SK-N-SH (cell line): ENCODE measurements at regions not wholly inside any gene's neighbourhood (a gene's known extent, or its start where the extent isn't known, plus 50 kb on each side); places are given as distances from the start of the nearest gene placed in this dataset.
A peak's percentile ranks its signal among the peaks of the same experiment; 100 is the strongest.

Experiments
- CTCF ChIA-PET: fragments of 300-600, 350-600 bp; formaldehyde crosslinking; extraction: SDS; loops from one replicate; lab custom pipeline; 2021; lab: Yijun Ruan, JAX
- POLR2A ChIA-PET: fragments of 350-600 bp; sonication (Branson Sonifier 250); formaldehyde crosslinking; extraction: SDS; loops from one replicate; lab custom pipeline; 2020; ENCODE audit warnings: antibody characterized with exemption, inconsistent platforms; lab: Yijun Ruan, JAX
- DNase-seq: peaks from one replicate; pipeline ENCODE4 v3.0.0; 2012
- H2AFZ ChIP-seq: fragments of 200-600 bp; sonication (generic); 2 replicates; pipeline ENCODE4 v1.8.1; 2016; ENCODE audit warnings: antibody characterized with exemption, mild to moderate bottlenecking, low read depth
- H3F3A ChIP-seq: fragments of 200-600 bp; sonication (generic); replicated peaks from 2 replicates; pipeline ENCODE3; 2016; ENCODE audit warnings: antibody characterized with exemption, mild to moderate bottlenecking; ENCODE audit not compliant: insufficient read depth
- H3K27ac ChIP-seq, 2 experiments: fragments of 200-500 bp in 1 of 2; fragments of 200-600 bp in 1 of 2; sonication (Bioruptor generic) in 1 of 2; sonication (generic), shearing (Covaris generic) in 1 of 2; 2 replicates each; pipeline versions ENCODE4 v1.5.1 to v1.6.1; 2014 to 2016; ENCODE audit warnings: low read depth in 2 of 2, inconsistent platforms in 1 of 2, low read length in 1 of 2, mild to moderate bottlenecking in 1 of 2, mixed read lengths in 1 of 2
- H3K27me3 ChIP-seq: fragments of 200-600 bp; sonication (generic), shearing (Covaris generic); 2 replicates; pipeline ENCODE4 v1.6.1; 2016; ENCODE audit warnings: mixed run types; ENCODE audit not compliant: insufficient read depth
- H3K36me3 ChIP-seq, 2 experiments: fragments of 200-500 bp in 1 of 2; fragments of 200-600 bp in 1 of 2; sonication (Bioruptor generic) in 1 of 2; sonication (generic) in 1 of 2; replicated peaks in 1 of 2; 2 replicates each; pipeline versions ENCODE3 to v1.5.1; 2014 to 2016; ENCODE audit warnings: low read length in 1 of 2, mild to moderate bottlenecking in 1 of 2; ENCODE audit not compliant: insufficient read depth in 2 of 2, control insufficient read depth in 1 of 2
- H3K4me1 ChIP-seq, 2 experiments: fragments of 200-500 bp in 1 of 2; fragments of 200-600 bp in 1 of 2; sonication (Bioruptor generic) in 1 of 2; sonication (generic), shearing (Covaris generic) in 1 of 2; 2 replicates each; pipeline versions ENCODE4 v1.5.1 to v1.6.1; 2014 to 2016; ENCODE audit warnings: low read depth in 1 of 2, low read length in 1 of 2, mixed run types in 1 of 2; ENCODE audit not compliant: insufficient read depth in 2 of 2, control insufficient read depth in 1 of 2
- H3K4me2 ChIP-seq: fragments of 200-600 bp; sonication (generic), shearing (Covaris generic); 2 replicates; pipeline ENCODE4 v1.6.1; 2017; ENCODE audit warnings: mixed run types
- H3K4me3 ChIP-seq, 2 experiments: fragments of 200-500 bp in 1 of 2; fragments of 200-600 bp in 1 of 2; sonication (Bioruptor generic) in 1 of 2; sonication (generic), shearing (Covaris generic) in 1 of 2; 2 replicates each; pipeline versions ENCODE4 v1.5.1 to v1.8.1; 2014 to 2016; ENCODE audit warnings: low read depth in 2 of 2, inconsistent platforms in 1 of 2, low read length in 1 of 2, mild to moderate bottlenecking in 1 of 2, mixed read lengths in 1 of 2, moderate library complexity in 1 of 2
- H3K79me2 ChIP-seq: fragments of 200-600 bp; sonication (generic); 2 replicates; pipeline ENCODE4 v1.8.1; 2017; ENCODE audit warnings: mild to moderate bottlenecking; ENCODE audit not compliant: insufficient read depth
- H3K9ac ChIP-seq: fragments of 200-600 bp; sonication (generic); 2 replicates; pipeline ENCODE4 v1.6.1; 2017; ENCODE audit warnings: mixed run types
- H3K9me2 ChIP-seq: fragments of 200-600 bp; sonication (generic); 2 replicates; pipeline ENCODE4 v1.6.1; 2017; ENCODE audit warnings: mixed run types
- H3K9me3 ChIP-seq: fragments of 200-600 bp; sonication (generic); 2 replicates; pipeline ENCODE4 v1.6.1; 2017; ENCODE audit warnings: mixed run types, mild to moderate bottlenecking, moderate library complexity
- H4K20me1 ChIP-seq: fragments of 200-600 bp; sonication (generic); 2 replicates; pipeline ENCODE4 v1.6.1; 2017; ENCODE audit warnings: mild to moderate bottlenecking, mixed run types; ENCODE audit not compliant: insufficient read depth
- CHD2 ChIP-seq: fragments of 150-350 bp; IDR thresholded peaks from 2 replicates; pipeline ENCODE4 v1.6.1; 2018; ENCODE audit warnings: low read length; ENCODE audit not compliant: partially characterized antibody
- EP300 ChIP-seq, 2 experiments: IDR thresholded peaks; 2 replicates each; pipeline versions ENCODE4 v1.4.0 to v1.6.1; 2012; ENCODE audit warnings: borderline replicate concordance in 1 of 2, low read depth in 1 of 2, low read length in 1 of 2
- FOSL2 ChIP-seq: IDR thresholded peaks from 2 replicates; pipeline ENCODE4 v1.4.0; 2012; ENCODE audit warnings: low read depth, mild to moderate bottlenecking, moderate library complexity, borderline replicate concordance
- GABPA ChIP-seq: IDR thresholded peaks from 2 replicates; pipeline ENCODE4 v1.4.0; 2012; ENCODE audit warnings: low read depth, mild to moderate bottlenecking
- GATA2 ChIP-seq: sonication (generic); formaldehyde crosslinking; IDR thresholded peaks from 2 replicates; pipeline ENCODE4 v1.5.0; 2020; ENCODE audit warnings: mild to moderate bottlenecking, missing genetic modification reagents
- NRF1 ChIP-seq: IDR thresholded peaks from 2 replicates; pipeline ENCODE4 v1.6.1; 2012; ENCODE audit warnings: low read depth, mild to moderate bottlenecking, low read length
- RCOR1 ChIP-seq: fragments of 150-350 bp; IDR thresholded peaks from 2 replicates; pipeline ENCODE4 v1.6.1; 2017; ENCODE audit warnings: antibody characterized with exemption, low read length
- SIN3A ChIP-seq: IDR thresholded peaks from 2 replicates; pipeline ENCODE4 v1.6.1; 2012; ENCODE audit warnings: low read depth, mild to moderate bottlenecking, low read length, moderate library complexity, borderline replicate concordance
- SMC3 ChIP-seq: IDR thresholded peaks from 2 replicates; pipeline ENCODE4 v1.6.1; 2012; ENCODE audit warnings: low read depth, low read length, improper control_type of control experiment
- WGBS: methylation state at CpG from one replicate; pipeline ENCODE4 v1.1.6; 2017; ENCODE audit warnings: low lambda C conversion rate; 5-methylcytosine and 5-hydroxymethylcytosine counted together
- TF ChIP-seq, protein P1 (sequence below): fragments of 150-350 bp; IDR thresholded peaks from 2 replicates; pipeline ENCODE4 v1.6.1; 2016; ENCODE audit warnings: mild to moderate bottlenecking, low read depth, low read length

DNA sequence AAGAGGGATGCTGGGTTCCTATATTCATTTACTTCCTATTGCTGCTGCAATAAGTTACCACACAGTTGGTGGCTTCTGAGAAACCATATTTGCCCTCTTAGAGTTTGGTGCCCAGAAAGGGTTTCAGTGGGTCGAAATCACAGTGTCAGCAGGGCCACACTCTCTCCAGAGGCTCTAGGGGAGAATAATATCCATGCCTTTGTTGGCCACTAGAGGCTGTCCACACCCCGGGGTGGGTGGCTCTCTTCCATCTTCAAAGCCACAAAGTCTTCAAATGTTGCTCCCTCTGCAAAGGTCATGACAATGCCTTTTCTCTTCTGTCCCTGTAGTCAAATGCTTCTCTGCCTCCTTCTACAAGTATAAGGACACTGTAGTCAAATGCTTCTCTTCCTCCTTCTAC is 989.4 kb downstream of the CCSER2 start:
- no peak for DNase-seq
- H3K36me3 ChIP-seq, result no peaks in the 10 kb centered on the region
- ChIA-PET POLR2A (no interaction called here), CTCF (no interaction called here)
- no peaks in the 10 kb centered on the region for H4K20me1 ChIP-seq
- no peak overlapping the region for H3K4me2 ChIP-seq
- TF ChIP-seq, protein P1, sequence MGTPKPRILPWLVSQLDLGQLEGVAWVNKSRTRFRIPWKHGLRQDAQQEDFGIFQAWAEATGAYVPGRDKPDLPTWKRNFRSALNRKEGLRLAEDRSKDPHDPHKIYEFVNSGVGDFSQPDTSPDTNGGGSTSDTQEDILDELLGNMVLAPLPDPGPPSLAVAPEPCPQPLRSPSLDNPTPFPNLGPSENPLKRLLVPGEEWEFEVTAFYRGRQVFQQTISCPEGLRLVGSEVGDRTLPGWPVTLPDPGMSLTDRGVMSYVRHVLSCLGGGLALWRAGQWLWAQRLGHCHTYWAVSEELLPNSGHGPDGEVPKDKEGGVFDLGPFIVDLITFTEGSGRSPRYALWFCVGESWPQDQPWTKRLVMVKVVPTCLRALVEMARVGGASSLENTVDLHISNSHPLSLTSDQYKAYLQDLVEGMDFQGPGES, result no peak
- TF ChIP-seq FOSL2 (no peak), EP300 (IDR thresholded peaks at IDR 0.05; ENCODE audit: borderline replicate concordance in 1 of 2, low read depth in 1 of 2, low read length in 1 of 2) (no peak), NRF1 (no peak), SIN3A (no peak), GATA2 (CRISPR knock-in tag) (no peak), GABPA (no peak)
- no peaks in the 10 kb centered on the region for H3K9me3 ChIP-seq
- no peak overlapping the region for H3K4me3 ChIP-seq
- H2AFZ ChIP-seq, result no peak overlapping the region
- no peaks in the 10 kb centered on the region for H3K27me3 ChIP-seq
- no peaks in the 10 kb centered on the region for H3K79me2 ChIP-seq
- 7% methylated on average over 2 of the region's 2 CpGs for WGBS
- H3K9me2 ChIP-seq, result no peaks in the 10 kb centered on the region
- H3F3A ChIP-seq, result no peaks in the 10 kb centered on the region
- no peak overlapping the region for H3K9ac ChIP-seq
- no peak overlapping the region for H3K27ac ChIP-seq
- peaks cover 0 to 15% of the 10 kb centered on the region in 2 experiments; a peak in 1 of 4 replicates for H3K4me1 ChIP-seq

DNA sequence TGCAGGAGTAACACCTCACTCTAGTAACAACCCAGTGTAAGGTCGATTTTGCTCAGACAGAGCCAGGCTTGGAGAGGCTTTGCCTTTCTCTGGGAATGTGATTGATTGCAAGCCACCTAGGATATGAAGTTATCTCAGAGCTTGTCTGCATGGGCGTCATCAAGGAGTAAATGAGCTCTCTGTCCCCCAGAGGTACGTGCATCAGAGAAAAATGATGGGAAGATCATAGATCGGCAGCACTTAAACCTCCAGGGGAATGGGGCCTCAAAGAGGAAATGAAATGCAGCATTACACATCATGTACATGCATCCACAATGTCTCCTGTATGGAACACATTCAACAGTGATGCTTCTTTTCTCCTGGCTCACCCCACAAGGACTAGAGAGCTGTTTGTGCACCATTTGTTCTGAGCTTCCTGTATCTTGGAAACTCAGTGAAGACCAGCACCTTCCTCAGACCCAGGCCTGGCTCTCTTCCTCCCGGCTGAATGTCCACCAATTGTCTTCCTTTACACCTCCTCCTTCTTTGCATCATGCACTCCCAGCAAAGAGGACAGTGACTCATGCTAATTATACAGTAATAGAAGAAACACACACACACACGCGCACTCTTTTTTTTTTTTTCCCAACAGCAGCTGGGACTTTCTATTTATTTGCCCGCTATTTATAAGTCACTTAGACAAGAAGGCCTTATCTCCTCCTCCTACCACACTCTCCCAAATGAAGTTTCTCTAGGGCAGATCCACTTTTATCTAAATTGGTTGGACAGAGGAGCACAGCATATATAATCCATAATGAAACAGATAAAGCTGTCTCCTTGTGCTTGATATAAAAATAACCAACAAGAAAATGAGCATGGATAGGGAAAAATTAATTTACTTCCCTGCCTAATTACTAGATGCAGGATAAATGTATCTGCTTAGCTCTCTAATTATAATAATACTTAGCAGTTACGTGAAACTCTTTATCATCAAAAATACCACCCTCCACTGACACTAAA is 990.7 kb downstream of the CCSER2 start:
- Histone ChIP-seq H3K27me3 (no peaks in the 10 kb centered on the region), H3K9me3 (no peaks in the 10 kb centered on the region), H3K4me1 (peaks cover 0 to 15% of the 10 kb centered on the region in 2 experiments; a peak in 1 of 4 replicates), H2AFZ (no peak overlapping the region), H3K9ac (no peak overlapping the region), H3K4me2 (no peak overlapping the region), H3F3A (no peaks in the 10 kb centered on the region), H3K9me2 (no peaks in the 10 kb centered on the region), H3K79me2 (no peaks in the 10 kb centered on the region), H3K4me3 (no peak overlapping the region), H3K27ac (no peak overlapping the region), H3K36me3 (no peaks in the 10 kb centered on the region), H4K20me1 (no peaks in the 10 kb centered on the region)
- 15% methylated on average over 9 of the region's 9 CpGs for WGBS
- TF ChIP-seq EP300 (IDR thresholded peaks at IDR 0.05; ENCODE audit: borderline replicate concordance in 1 of 2, low read depth in 1 of 2, low read length in 1 of 2) (peak in 1 of 2 experiments; percentile 34; a peak in 1 of 4 replicates), CHD2 (no peak), SMC3 (no peak), RCOR1 (0 out of 2 replicates have a peak, but pooled peaks have one; percentile 37), GATA2 (CRISPR knock-in tag) (peak; percentile 65)
- CTCF ChIA-PET, result no interaction called here
- POLR2A ChIA-PET, result no interaction called here
- DNase-seq, result peak; percentile 7
